Dedifferentiated amniotic fluid mesenchymal stem cell (primary cell): ENCODE measurements at regions not wholly inside any gene's neighbourhood (a gene's known extent, or its start where the extent isn't known, plus 50 kb on each side); places are given as distances from the start of the nearest gene placed in this dataset.
"Not testable (repeated sequence)": the region's sequence is repeated elsewhere in the genome, so short reads cannot be mapped to it uniquely, and the experiment has no call there.

ENCODE experiments used
- DNase-seq: peaks from one replicate; pipeline ENCODE4 v3.0.0-alpha.2; 2016; ENCODE audit errors: extremely low spot score

GRCh38 chr2:138218397-138218796 is 254.1 kb downstream of the HNMT start:
- no peak for DNase-seq

- DNase-seq, result no peak
Observed at GRCh38 chr2:138219961-138220360, 255.7 kb downstream of the HNMT start.

GRCh38 chr2:138221358-138221757 is 257.1 kb downstream of the HNMT start:
- DNase-seq, result no peak

GRCh38 chr2:138223319-138223718 is 259.0 kb downstream of the HNMT start:
- no peak for DNase-seq

GRCh38 chr2:138227195-138227594 is 262.9 kb downstream of the HNMT start:
- no peak for DNase-seq

- DNase-seq, result no peak
Observed at GRCh38 chr2:138228101-138228500, 263.8 kb downstream of the HNMT start.

- DNase-seq, result no peak
Observed at GRCh38 chr2:138234265-138234664, 267.3 kb upstream of the SPOPL start.

GRCh38 chr2:138235041-138235440 is 266.5 kb upstream of the SPOPL start:
- no peak for DNase-seq

GRCh38 chr2:138236142-138236541 is 265.4 kb upstream of the SPOPL start:
- no peak for DNase-seq

- DNase-seq, result no peak
Observed at GRCh38 chr2:138237667-138238384, 263.7 kb upstream of the SPOPL start.

- DNase-seq, result no peak
Observed at GRCh38 chr2:138238908-138239307, 262.7 kb upstream of the SPOPL start.

- DNase-seq, result peak; percentile 21
Observed at GRCh38 chr2:138239902-138240491, 261.6 kb upstream of the SPOPL start.

GRCh38 chr2:138243372-138243771 is 258.2 kb upstream of the SPOPL start:
- no peak for DNase-seq

- DNase-seq, result no peak
Observed at GRCh38 chr2:138244501-138244925, 257.1 kb upstream of the SPOPL start.

GRCh38 chr2:138245310-138245709 is 256.3 kb upstream of the SPOPL start:
- DNase-seq, result no peak

GRCh38 chr2:138247302-138247701 is 254.3 kb upstream of the SPOPL start:
- DNase-seq, result no peak

GRCh38 chr2:138249207-138249606 is 252.4 kb upstream of the SPOPL start:
- no peak for DNase-seq

GRCh38 chr2:138250843-138251320 is 250.7 kb upstream of the SPOPL start:
- not testable (repeated sequence) for DNase-seq

- no peak for DNase-seq
Observed at GRCh38 chr2:138252587-138252986, 249.0 kb upstream of the SPOPL start.

- DNase-seq, result no peak
Observed at GRCh38 chr2:138255670-138256069, 245.9 kb upstream of the SPOPL start.

- peak; percentile 68 for DNase-seq
Observed at GRCh38 chr2:138267161-138267901, 234.2 kb upstream of the SPOPL start.

- no peak for DNase-seq
Observed at GRCh38 chr2:138267902-138268254, 233.7 kb upstream of the SPOPL start.

- no peak for DNase-seq
Observed at GRCh38 chr2:138269765-138270164, 231.8 kb upstream of the SPOPL start.
